Fibroblast of pulmonary artery (primary cell): ENCODE measurements at regions not wholly inside any gene's neighbourhood (a gene's known extent, or its start where the extent isn't known, plus 50 kb on each side); places are given as distances from the start of the nearest gene placed in this dataset.
A peak's percentile ranks its signal among the peaks of the same experiment; 100 is the strongest.

Experiments
- DNase-seq: peaks from one replicate; pipeline ENCODE4 v3.0.0-alpha.2; 2010; ENCODE audit warnings: low read depth
- H3K4me3 ChIP-seq: replicated peaks from 2 replicates; pipeline ENCODE4 v1.5.1; 2011; ENCODE audit warnings: low read depth, mild to moderate bottlenecking, control low read depth, low read length, moderate library complexity
- TF ChIP-seq, protein P1 (sequence below): IDR thresholded peaks from 2 replicates; pipeline ENCODE4 v1.5.1; 2011; ENCODE audit warnings: mild to moderate bottlenecking, control low read depth, low read length, inconsistent platforms; ENCODE audit errors: missing control alignments

DNA sequence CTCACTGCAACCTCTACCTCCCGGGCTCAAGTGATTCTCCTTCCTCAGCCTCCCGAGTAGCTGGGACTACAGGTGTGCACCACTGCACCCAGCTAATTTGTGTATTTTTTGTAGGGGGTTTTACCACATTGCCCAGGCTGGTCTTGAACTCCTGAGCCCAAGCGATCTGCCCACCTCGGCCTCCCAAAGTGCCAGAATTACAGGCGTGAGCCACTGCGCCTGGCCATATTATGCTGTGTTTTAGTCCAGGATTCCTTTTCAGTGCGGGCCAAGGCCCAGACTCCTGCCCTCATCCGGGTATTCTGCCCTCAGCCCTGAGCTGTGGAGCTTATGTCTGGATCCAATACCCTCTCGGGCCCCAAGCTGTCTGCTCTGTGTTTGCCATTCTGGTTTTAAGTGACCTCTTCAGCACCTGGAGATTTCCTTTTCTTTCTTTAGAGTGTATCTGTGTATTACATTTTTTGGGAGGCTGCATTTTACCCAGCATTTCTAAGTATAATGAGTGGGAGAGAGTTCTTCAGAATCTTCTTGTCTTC lies 114.9 kb downstream of the BUB3 start:
- no peak for DNase-seq
- TF ChIP-seq, protein P1, sequence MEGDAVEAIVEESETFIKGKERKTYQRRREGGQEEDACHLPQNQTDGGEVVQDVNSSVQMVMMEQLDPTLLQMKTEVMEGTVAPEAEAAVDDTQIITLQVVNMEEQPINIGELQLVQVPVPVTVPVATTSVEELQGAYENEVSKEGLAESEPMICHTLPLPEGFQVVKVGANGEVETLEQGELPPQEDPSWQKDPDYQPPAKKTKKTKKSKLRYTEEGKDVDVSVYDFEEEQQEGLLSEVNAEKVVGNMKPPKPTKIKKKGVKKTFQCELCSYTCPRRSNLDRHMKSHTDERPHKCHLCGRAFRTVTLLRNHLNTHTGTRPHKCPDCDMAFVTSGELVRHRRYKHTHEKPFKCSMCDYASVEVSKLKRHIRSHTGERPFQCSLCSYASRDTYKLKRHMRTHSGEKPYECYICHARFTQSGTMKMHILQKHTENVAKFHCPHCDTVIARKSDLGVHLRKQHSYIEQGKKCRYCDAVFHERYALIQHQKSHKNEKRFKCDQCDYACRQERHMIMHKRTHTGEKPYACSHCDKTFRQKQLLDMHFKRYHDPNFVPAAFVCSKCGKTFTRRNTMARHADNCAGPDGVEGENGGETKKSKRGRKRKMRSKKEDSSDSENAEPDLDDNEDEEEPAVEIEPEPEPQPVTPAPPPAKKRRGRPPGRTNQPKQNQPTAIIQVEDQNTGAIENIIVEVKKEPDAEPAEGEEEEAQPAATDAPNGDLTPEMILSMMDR = no peak
- H3K4me3 ChIP-seq = no peak overlapping the region

DNA sequence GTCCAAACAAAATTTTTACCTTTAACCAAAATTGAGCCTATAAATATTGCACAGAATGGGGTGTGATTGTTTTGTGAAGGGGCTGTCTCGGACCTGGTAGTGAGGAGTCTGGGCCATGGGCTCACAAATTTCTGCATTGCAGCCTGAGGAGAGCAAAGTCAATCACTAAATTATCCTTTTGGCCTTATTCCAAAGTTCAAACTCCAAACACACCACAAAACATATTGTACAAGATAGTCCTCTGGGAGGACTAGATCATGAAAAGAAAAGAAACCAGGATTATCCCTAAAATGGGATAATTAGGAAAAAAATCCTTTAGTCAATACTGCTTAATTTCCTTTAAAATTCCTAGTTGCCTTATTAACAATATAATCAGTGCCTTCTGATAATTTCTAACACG lies 115.5 kb downstream of the BUB3 start:
- DNase-seq = no peak
- no peak overlapping the region for H3K4me3 ChIP-seq

DNA sequence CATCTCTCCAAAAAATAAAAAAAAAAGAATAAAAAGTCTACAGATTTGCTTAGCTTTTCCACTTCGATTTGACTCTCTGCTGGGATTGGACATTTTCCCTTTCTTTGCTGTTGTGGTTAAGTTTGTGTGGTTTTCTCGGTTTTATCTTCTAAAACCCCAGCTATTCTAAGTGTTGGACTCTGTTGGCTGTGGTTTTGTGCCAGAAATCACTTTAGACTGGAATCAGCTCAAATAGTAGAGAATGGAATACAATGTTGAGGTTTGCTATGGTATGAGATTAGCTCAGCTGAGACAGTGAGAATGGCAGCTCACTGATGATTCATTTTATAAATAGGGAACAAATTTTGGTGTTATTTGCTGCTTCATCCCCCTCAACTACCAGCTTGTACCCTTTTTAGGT lies 116.0 kb downstream of the BUB3 start:
- TF ChIP-seq, protein P1 = no peak
- peak; percentile 69 for DNase-seq
- no peak overlapping the region for H3K4me3 ChIP-seq

More for the DNA sequence above, 115.5 kb downstream of the BUB3 start:
- TF ChIP-seq, protein P1 = no peak

DNA sequence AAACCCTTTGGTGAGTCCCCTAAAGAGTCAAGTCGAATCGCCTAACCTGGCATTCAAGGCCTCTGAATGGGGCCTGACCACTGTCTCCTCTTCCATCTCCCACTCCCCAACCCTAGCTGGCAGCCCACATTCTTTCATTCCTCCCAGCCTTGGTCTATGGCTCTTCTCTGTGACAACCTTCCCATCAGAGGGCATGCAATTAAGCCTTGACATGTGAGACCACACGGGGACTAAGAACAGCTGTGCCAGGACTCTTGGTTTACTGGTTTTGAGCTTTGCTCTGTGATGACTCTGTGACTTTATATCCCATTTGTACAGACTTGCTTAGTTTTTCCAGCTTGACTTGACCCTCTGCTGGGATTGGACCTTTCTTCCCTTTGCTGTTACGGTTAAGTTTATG lies 116.6 kb downstream of the BUB3 start:
- TF ChIP-seq, protein P1 = no peak
- no peak for DNase-seq
- no peak overlapping the region for H3K4me3 ChIP-seq

DNA sequence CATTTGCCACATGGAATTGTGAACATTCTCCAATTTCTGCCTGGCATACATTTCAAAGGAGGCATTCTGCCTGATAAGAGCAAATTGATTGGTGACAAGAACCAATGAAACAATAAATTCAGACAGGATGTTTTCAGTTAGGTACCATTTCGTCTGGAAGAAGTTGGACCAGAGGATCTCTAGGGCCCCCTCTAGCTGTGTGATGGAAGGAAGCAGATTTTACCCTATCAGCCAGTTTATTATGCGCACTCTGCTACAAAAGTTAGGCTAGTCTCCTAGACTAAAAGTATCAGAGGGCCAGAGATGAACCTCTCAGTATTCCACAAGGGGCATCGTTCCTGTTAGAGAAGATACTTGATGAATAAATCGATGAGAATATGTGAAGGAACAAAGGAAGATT lies 118.0 kb downstream of the BUB3 start:
- TF ChIP-seq, protein P1 = peak; percentile 17
- no peak for DNase-seq
- H3K4me3 ChIP-seq = no peak overlapping the region

DNA sequence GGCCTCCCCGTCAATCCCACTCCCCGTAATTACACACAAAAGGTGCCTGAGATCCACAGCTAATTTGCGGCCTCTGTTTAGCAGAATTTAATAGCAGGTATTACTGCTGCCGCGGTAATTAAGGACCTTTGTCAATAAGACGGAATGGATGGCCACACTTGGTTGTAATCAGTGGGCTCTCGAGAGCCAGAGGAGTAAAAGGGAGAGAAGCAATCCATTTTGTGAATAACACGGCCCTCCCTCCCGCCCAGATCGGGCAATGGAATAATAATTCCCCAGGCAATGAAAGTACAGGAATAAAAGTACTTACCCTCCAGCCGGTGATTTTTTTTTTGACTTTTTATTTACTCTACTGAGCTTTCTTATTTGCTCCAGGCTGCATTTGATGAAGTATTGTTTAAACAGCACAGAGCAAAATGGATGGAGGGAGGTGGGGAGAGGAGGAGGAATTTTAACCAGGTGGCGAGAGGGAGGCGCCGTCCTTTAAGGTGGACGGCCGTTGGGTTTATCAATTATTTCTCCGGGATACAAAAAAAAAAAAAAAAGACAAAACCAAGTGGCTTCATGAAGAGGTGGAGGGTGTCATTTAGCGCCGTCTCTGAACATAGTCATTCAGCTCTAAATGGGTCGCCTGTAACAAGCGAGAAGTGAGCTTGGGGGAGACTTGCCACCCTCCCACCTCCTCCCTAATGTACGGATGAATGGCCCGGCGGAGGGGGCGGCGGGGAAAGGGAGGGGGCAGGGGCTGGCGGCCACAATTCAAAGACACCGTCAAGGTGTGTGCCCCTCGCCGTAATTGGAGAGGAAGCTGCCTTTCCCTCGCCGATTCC lies 120.3 kb downstream of the BUB3 start:
- TF ChIP-seq, protein P1 = no peak
- DNase-seq = no peak
- no peak overlapping the region for H3K4me3 ChIP-seq
